ENCODE measurements at regions not wholly inside any gene's neighbourhood (a gene's known extent, or its start where the extent isn't known, plus 50 kb on each side); places are given as distances from the start of the nearest gene placed in this dataset.

- WGBS = 65% methylated on average over 3 of the region's 3 CpGs
- Histone ChIP-seq H3K27me3 (replicated peaks; ENCODE audit: insufficient read depth) (no peaks in the 10 kb centered on the region), H3K36me3 (no peaks in the 10 kb centered on the region), H3K27ac (no peak overlapping the region), H3K4me1 (replicated peaks) (no peaks in the 10 kb centered on the region), H3K4me3 (no peak overlapping the region), H3K9me3 (no peaks in the 10 kb centered on the region)
- intact Hi-C loops (cut with DNase I) = no loop called here
- TF ChIP-seq POLR2AphosphoS5 (IDR thresholded peaks at IDR 0.05) (no peak), CTCF (IDR thresholded peaks at IDR 0.05) (no peak), POLR2A (IDR thresholded peaks at IDR 0.05) (no peak)
- no peak for DNase-seq (ENCODE audit: low spot score)
These were observed 217.0 kb upstream of the DYNLRB2 start for GRCh38 chr16:80323808-80324195.

GRCh38 chr16:80323187-80323807 is 217.5 kb upstream of the DYNLRB2 start:
- Histone ChIP-seq H3K4me3 (no peak overlapping the region), H3K4me1 (replicated peaks) (no peaks in the 10 kb centered on the region), H3K9me3 (no peaks in the 10 kb centered on the region), H3K27me3 (replicated peaks; ENCODE audit: insufficient read depth) (no peaks in the 10 kb centered on the region), H3K36me3 (no peaks in the 10 kb centered on the region), H3K27ac (no peak overlapping the region)
- TF ChIP-seq POLR2AphosphoS5 (IDR thresholded peaks at IDR 0.05) (no peak), CTCF (IDR thresholded peaks at IDR 0.05) (no peak), POLR2A (IDR thresholded peaks at IDR 0.05) (no peak)
- 84% methylated on average over 11 of the region's 13 CpGs for WGBS
- DNase-seq (ENCODE audit: low spot score) = no peak
- intact Hi-C loops (cut with DNase I) = no loop called here

- no peaks in the 10 kb centered on the region for H3K27me3 ChIP-seq (replicated peaks; ENCODE audit: insufficient read depth)
- H3K4me1 ChIP-seq (replicated peaks) = no peaks in the 10 kb centered on the region
- no peak for DNase-seq (ENCODE audit: low spot score)
- intact Hi-C loops (cut with DNase I) = no loop called here
- no peaks in the 10 kb centered on the region for H3K36me3 ChIP-seq
- H3K27ac ChIP-seq = no peak overlapping the region
- H3K9me3 ChIP-seq = no peaks in the 10 kb centered on the region
- no peak for TF ChIP-seq POLR2AphosphoS5 (IDR thresholded peaks at IDR 0.05)
- H3K4me3 ChIP-seq = no peak overlapping the region
- WGBS = 72% methylated on average over 3 of the region's 3 CpGs
These were observed 221.6 kb upstream of the DYNLRB2 start for GRCh38 chr16:80319181-80319580.

GRCh38 chr16:80318107-80318506 is 222.7 kb upstream of the DYNLRB2 start:
- WGBS = 95% methylated on average over 1 of the region's 1 CpG
- Histone ChIP-seq H3K27me3 (replicated peaks; ENCODE audit: insufficient read depth) (no peaks in the 10 kb centered on the region), H3K4me3 (no peak overlapping the region), H3K36me3 (no peaks in the 10 kb centered on the region), H3K9me3 (no peaks in the 10 kb centered on the region), H3K27ac (no peak overlapping the region), H3K4me1 (replicated peaks) (no peaks in the 10 kb centered on the region)
- TF ChIP-seq CTCF (IDR thresholded peaks at IDR 0.05) = no peak
- no peak for TF ChIP-seq POLR2A (IDR thresholded peaks at IDR 0.05)
- TF ChIP-seq POLR2AphosphoS5 (IDR thresholded peaks at IDR 0.05) = no peak
- intact Hi-C loops (cut with DNase I) = no loop called here
- no peak for DNase-seq (ENCODE audit: low spot score)

- H3K36me3 ChIP-seq = no peaks in the 10 kb centered on the region
- no peaks in the 10 kb centered on the region for H3K4me1 ChIP-seq (replicated peaks)
- no peaks in the 10 kb centered on the region for H3K9me3 ChIP-seq
- WGBS = 81% methylated on average over 8 of the region's 8 CpGs
- TF ChIP-seq POLR2AphosphoS5 (IDR thresholded peaks at IDR 0.05) (no peak), CTCF (IDR thresholded peaks at IDR 0.05) (no peak), POLR2A (IDR thresholded peaks at IDR 0.05) (no peak)
- no peak overlapping the region for H3K27ac ChIP-seq
- DNase-seq (ENCODE audit: low spot score) = no peak
- H3K4me3 ChIP-seq = no peak overlapping the region
- H3K27me3 ChIP-seq (replicated peaks; ENCODE audit: insufficient read depth) = no peaks in the 10 kb centered on the region
- intact Hi-C loops (cut with DNase I) = no loop called here
These were observed 223.2 kb upstream of the DYNLRB2 start for GRCh38 chr16:80317599-80318037.
